ENCODE measurements at regions not wholly inside any gene's neighbourhood (a gene's known extent, or its start where the extent isn't known, plus 50 kb on each side); places are given as distances from the start of the nearest gene placed in this dataset.

DNA sequence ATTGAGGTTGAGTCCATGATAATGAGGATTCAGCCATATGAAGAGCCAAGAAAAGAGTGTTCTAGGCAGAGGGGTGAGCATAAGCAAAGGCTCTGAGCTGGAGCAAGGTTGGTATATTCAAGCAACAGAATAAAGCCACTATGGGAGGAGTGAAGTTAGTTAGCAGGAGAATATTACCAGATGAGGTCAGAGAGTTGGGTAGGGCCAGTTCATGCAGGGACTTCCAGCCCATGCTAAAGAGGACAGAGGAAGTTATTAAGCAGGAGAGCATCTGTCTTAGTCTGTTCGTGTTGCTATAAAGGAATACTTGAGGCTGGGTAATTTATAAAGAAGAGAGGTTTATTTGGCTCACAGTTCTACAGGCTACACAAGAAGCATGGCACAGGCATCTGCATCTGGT lies 57.1 kb upstream of the ATG10 start:
- Histone ChIP-seq H3K36me3 (no peaks in the 10 kb centered on the region), H3K27me3 (no peaks in the 10 kb centered on the region), H3K9me3 (no peaks in the 10 kb centered on the region), H3K27ac (no peak overlapping the region), H3K4me3 (no peak overlapping the region), H3K4me1 (no peaks in the 10 kb centered on the region)
- intact Hi-C loops (cut with DNase I; ENCODE audit: low total_unique reads) = no loop called here
- TF ChIP-seq POLR2A (IDR thresholded peaks at IDR 0.05) (no peak), POLR2AphosphoS5 (IDR thresholded peaks at IDR 0.05) (no peak)
- TF ChIP-seq, protein P1, sequence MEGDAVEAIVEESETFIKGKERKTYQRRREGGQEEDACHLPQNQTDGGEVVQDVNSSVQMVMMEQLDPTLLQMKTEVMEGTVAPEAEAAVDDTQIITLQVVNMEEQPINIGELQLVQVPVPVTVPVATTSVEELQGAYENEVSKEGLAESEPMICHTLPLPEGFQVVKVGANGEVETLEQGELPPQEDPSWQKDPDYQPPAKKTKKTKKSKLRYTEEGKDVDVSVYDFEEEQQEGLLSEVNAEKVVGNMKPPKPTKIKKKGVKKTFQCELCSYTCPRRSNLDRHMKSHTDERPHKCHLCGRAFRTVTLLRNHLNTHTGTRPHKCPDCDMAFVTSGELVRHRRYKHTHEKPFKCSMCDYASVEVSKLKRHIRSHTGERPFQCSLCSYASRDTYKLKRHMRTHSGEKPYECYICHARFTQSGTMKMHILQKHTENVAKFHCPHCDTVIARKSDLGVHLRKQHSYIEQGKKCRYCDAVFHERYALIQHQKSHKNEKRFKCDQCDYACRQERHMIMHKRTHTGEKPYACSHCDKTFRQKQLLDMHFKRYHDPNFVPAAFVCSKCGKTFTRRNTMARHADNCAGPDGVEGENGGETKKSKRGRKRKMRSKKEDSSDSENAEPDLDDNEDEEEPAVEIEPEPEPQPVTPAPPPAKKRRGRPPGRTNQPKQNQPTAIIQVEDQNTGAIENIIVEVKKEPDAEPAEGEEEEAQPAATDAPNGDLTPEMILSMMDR (IDR thresholded peaks at IDR 0.05) = no peak
- DNase-seq (ENCODE audit: low spot score in 2 of 2) = no peak

DNA sequence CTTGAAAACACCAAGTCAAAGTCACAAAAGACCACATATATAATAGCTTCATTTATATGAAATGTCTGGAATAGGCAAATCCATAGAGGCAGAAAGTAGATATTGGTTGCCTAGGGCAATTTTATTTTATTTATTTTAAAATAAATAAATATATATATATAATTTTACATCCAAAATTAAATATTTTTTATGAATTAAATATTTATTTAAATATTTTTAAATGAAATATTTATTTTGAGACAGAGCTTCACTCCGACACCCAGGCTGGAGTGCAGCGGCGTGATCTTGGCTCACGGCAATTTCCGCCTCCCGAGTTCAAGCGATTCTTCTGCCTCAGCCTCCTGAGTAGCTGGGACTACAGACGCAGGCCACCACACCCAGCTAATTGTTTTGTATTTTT lies 58.9 kb upstream of the ATG10 start:
- TF ChIP-seq POLR2A (IDR thresholded peaks at IDR 0.05) (no peak), POLR2AphosphoS5 (IDR thresholded peaks at IDR 0.05) (no peak)
- TF ChIP-seq, protein P1 (IDR thresholded peaks at IDR 0.05) = no peak
- no peaks in the 10 kb centered on the region for H3K4me1 ChIP-seq
- no peaks in the 10 kb centered on the region for H3K36me3 ChIP-seq
- intact Hi-C loops (cut with DNase I; ENCODE audit: low total_unique reads) = no loop called here
- no peak for DNase-seq (ENCODE audit: low spot score in 2 of 2)
- H3K27ac ChIP-seq = no peak overlapping the region
- H3K9me3 ChIP-seq = no peaks in the 10 kb centered on the region
- H3K4me3 ChIP-seq = no peak overlapping the region
- H3K27me3 ChIP-seq = no peaks in the 10 kb centered on the region

- H3K27me3 ChIP-seq = no peaks in the 10 kb centered on the region
- intact Hi-C loops (cut with DNase I; ENCODE audit: low total_unique reads) = no loop called here
- DNase-seq (ENCODE audit: low spot score in 2 of 2) = no peak
- no peaks in the 10 kb centered on the region for H3K4me1 ChIP-seq
- no peak overlapping the region for H3K27ac ChIP-seq
- no peaks in the 10 kb centered on the region for H3K36me3 ChIP-seq
- H3K4me3 ChIP-seq = no peak overlapping the region
- H3K9me3 ChIP-seq = no peaks in the 10 kb centered on the region
- no peak for TF ChIP-seq POLR2A (IDR thresholded peaks at IDR 0.05)
- TF ChIP-seq POLR2AphosphoS5 (IDR thresholded peaks at IDR 0.05) = no peak
- TF ChIP-seq, protein P1 (IDR thresholded peaks at IDR 0.05) = no peak
These were observed 62.1 kb upstream of the ATG10 start for GRCh38 chr5:81909677-81910076.

- intact Hi-C loops (cut with DNase I; ENCODE audit: low total_unique reads) = no loop called here
- H3K36me3 ChIP-seq = no peaks in the 10 kb centered on the region
- H3K27me3 ChIP-seq = no peaks in the 10 kb centered on the region
- DNase-seq (ENCODE audit: low spot score in 2 of 2) = no peak
- H3K27ac ChIP-seq = no peak overlapping the region
- no peak overlapping the region for H3K4me3 ChIP-seq
- no peaks in the 10 kb centered on the region for H3K4me1 ChIP-seq
- TF ChIP-seq POLR2AphosphoS5 (IDR thresholded peaks at IDR 0.05) = no peak
- TF ChIP-seq, protein P1 (IDR thresholded peaks at IDR 0.05) = no peak
- no peak for TF ChIP-seq POLR2A (IDR thresholded peaks at IDR 0.05)
- H3K9me3 ChIP-seq = no peaks in the 10 kb centered on the region
These were observed 63.1 kb upstream of the ATG10 start for GRCh38 chr5:81908771-81909170.

DNA sequence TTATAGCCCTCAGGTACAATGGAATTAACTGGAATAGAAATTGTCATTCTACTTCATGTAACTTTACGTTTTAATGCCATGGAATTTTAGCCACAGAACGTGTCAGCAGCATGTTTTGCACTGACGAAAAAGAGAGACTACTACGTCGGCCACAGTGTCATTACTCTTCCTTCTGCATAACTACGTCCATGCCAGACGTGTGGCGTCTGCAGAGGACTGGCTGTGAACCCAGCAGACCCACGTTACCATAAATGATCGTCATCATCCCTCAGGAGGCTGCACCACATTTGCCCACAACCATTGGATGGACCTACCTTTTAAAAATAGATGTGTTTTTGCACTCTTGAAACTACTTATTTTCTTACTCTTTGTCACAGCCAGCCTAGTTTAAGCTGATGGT lies 63.8 kb upstream of the ATG10 start:
- Histone ChIP-seq H3K9me3 (no peaks in the 10 kb centered on the region), H3K36me3 (no peaks in the 10 kb centered on the region), H3K27me3 (no peaks in the 10 kb centered on the region), H3K4me1 (no peaks in the 10 kb centered on the region), H3K27ac (no peak overlapping the region), H3K4me3 (no peak overlapping the region)
- intact Hi-C loops (cut with DNase I; ENCODE audit: low total_unique reads) = no loop called here
- DNase-seq (ENCODE audit: low spot score in 2 of 2) = no peak
- TF ChIP-seq, protein P1 (IDR thresholded peaks at IDR 0.05) = no peak
- TF ChIP-seq POLR2AphosphoS5 (IDR thresholded peaks at IDR 0.05) (no peak), POLR2A (IDR thresholded peaks at IDR 0.05) (no peak)
